OCI-LY1 (cell line): ENCODE measurements at regions not wholly inside any gene's neighbourhood (a gene's known extent, or its start where the extent isn't known, plus 50 kb on each side); places are given as distances from the start of the nearest gene placed in this dataset.

Experiments
- H2AFZ ChIP-seq: fragments of 200-600 bp; sonication (generic), shearing (Covaris generic); 2 replicates; pipeline ENCODE4 v1.6.0; 2014; ENCODE audit warnings: antibody characterized with exemption, mild to moderate bottlenecking, low read length
- H3F3A ChIP-seq: fragments of 200-600 bp; sonication (generic), shearing (Covaris generic); 2 replicates; pipeline ENCODE4 v1.6.0; 2014; ENCODE audit warnings: mild to moderate bottlenecking, antibody characterized with exemption, low read length, moderate library complexity; ENCODE audit not compliant: insufficient read depth
- H3K27ac ChIP-seq: fragments of 200-600 bp; sonication (generic); 2 replicates; pipeline ENCODE4 v1.5.1; 2014; ENCODE audit warnings: low read length, mixed run types, mild to moderate bottlenecking, low read depth; ENCODE audit not compliant: poor library complexity, severe bottlenecking
- H3K27me3 ChIP-seq: fragments of 200-600 bp; sonication (generic); 2 replicates; pipeline ENCODE4 v1.6.0; 2014; ENCODE audit warnings: antibody characterized with exemption, mild to moderate bottlenecking, low read length, moderate library complexity; ENCODE audit not compliant: insufficient read depth
- H3K36me3 ChIP-seq: fragments of 200-600 bp; sonication (generic); 2 replicates; pipeline ENCODE4 v1.6.1; 2014; ENCODE audit warnings: mild to moderate bottlenecking, antibody characterized with exemption, low read length, moderate library complexity, mixed read lengths; ENCODE audit not compliant: insufficient read depth
- H3K4me1 ChIP-seq: fragments of 200-600 bp; sonication (generic); 2 replicates; pipeline ENCODE4 v1.5.1; 2014; ENCODE audit warnings: mild to moderate bottlenecking, low read length, moderate library complexity; ENCODE audit not compliant: insufficient read depth, severe bottlenecking
- H3K4me2 ChIP-seq: fragments of 200-600 bp; sonication (generic), shearing (Covaris generic); 2 replicates; pipeline ENCODE4 v1.6.1; 2014; ENCODE audit warnings: low read length
- H3K4me3 ChIP-seq: fragments of 200-600 bp; sonication (generic); 2 replicates; pipeline ENCODE4 v1.5.1; 2014; ENCODE audit warnings: low read length, low read depth, mild to moderate bottlenecking, mixed read lengths; ENCODE audit not compliant: poor library complexity, severe bottlenecking
- H3K79me2 ChIP-seq: fragments of 200-600 bp; shearing (Covaris generic); 2 replicates; pipeline ENCODE4 v1.6.1; 2016; ENCODE audit warnings: mixed run types, low read length, mixed read lengths; ENCODE audit not compliant: insufficient read depth
- H3K9ac ChIP-seq: fragments of 200-600 bp; sonication (generic), shearing (Covaris generic); 2 replicates; pipeline ENCODE4 v1.6.1; 2014; ENCODE audit warnings: mild to moderate bottlenecking, low read length, mixed read lengths
- H3K9me2 ChIP-seq: fragments of 200-600 bp; sonication (generic), shearing (Covaris generic); 2 replicates; pipeline ENCODE4 v1.6.1; 2014; ENCODE audit warnings: low read depth, mild to moderate bottlenecking, low read length, mixed read lengths
- H3K9me3 ChIP-seq: fragments of 200-600 bp; shearing (Covaris generic); 2 replicates; pipeline ENCODE4 v1.6.1; 2014; ENCODE audit warnings: low read length, mixed read lengths
- H4K20me1 ChIP-seq: fragments of 200-600 bp; sonication (generic), shearing (Covaris generic); 2 replicates; pipeline ENCODE4 v1.6.0; 2016; ENCODE audit warnings: mild to moderate bottlenecking, low read length; ENCODE audit not compliant: insufficient read depth
- EZH2 ChIP-seq: fragments of 200-600 bp; sonication (generic), shearing (Covaris generic); IDR thresholded peaks from 2 replicates; pipeline ENCODE4 v1.8.0; 2017; ENCODE audit warnings: borderline replicate concordance, mixed run types, mild to moderate bottlenecking, antibody characterized with exemption, low read length, moderate library complexity, mixed read lengths
- TF ChIP-seq, protein P1 (sequence below): fragments of 200-600 bp; sonication (generic), shearing (Covaris generic); IDR thresholded peaks from 2 replicates; pipeline ENCODE4 v1.5.1; 2017; ENCODE audit warnings: mild to moderate bottlenecking, antibody characterized with exemption, low read length, moderate library complexity, mixed read lengths

DNA sequence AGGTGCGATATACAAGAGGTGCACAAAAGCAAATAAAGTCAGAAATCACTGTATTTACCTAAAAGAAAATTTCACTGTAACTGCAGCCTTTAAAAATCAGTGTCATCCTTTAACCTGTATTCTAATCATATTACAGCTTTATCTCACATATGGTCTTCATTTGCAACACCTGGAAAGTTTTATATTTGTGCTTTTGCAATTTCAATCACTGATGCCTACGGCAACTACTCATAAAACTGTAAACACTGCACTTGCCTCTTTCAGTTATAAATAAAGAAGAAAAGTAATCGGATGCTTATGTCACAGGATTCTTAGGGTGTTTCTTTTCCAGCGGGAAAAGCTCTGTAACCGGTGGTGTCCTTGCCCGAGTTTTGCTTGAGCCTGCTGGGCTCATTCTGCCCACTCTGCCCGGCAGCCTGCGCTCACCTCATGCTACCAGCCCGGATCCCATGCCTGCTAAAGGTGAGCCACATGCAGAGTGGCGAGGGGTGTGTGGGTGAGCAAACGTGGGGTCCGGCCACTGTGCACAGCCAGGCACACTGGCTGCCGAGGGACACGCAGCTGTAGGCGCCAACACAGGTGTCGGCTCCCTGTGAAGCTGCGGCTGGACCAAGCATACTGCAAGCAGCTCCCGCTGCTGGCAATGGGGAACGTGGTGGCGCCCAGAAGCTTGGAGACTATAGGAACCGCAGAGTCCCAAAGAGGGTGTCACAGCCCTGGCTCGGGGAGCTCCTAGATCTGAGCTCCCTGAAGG, 56.3 kb upstream of the ABCB5 start:
- Histone ChIP-seq H3K9ac (no peak overlapping the region), H2AFZ (no peak overlapping the region), H3K27me3 (no peaks in the 10 kb centered on the region), H3K36me3 (no peaks in the 10 kb centered on the region), H3K9me2 (no peaks in the 10 kb centered on the region), H3K4me3 (no peak overlapping the region), H3F3A (no peaks in the 10 kb centered on the region), H3K79me2 (no peaks in the 10 kb centered on the region), H3K4me1 (no peaks in the 10 kb centered on the region), H3K27ac (no peak overlapping the region), H3K9me3 (no peaks in the 10 kb centered on the region), H4K20me1 (no peaks in the 10 kb centered on the region), H3K4me2 (no peak overlapping the region)
- TF ChIP-seq EZH2, result no peak
- TF ChIP-seq, protein P1, sequence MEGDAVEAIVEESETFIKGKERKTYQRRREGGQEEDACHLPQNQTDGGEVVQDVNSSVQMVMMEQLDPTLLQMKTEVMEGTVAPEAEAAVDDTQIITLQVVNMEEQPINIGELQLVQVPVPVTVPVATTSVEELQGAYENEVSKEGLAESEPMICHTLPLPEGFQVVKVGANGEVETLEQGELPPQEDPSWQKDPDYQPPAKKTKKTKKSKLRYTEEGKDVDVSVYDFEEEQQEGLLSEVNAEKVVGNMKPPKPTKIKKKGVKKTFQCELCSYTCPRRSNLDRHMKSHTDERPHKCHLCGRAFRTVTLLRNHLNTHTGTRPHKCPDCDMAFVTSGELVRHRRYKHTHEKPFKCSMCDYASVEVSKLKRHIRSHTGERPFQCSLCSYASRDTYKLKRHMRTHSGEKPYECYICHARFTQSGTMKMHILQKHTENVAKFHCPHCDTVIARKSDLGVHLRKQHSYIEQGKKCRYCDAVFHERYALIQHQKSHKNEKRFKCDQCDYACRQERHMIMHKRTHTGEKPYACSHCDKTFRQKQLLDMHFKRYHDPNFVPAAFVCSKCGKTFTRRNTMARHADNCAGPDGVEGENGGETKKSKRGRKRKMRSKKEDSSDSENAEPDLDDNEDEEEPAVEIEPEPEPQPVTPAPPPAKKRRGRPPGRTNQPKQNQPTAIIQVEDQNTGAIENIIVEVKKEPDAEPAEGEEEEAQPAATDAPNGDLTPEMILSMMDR, result no peak

DNA sequence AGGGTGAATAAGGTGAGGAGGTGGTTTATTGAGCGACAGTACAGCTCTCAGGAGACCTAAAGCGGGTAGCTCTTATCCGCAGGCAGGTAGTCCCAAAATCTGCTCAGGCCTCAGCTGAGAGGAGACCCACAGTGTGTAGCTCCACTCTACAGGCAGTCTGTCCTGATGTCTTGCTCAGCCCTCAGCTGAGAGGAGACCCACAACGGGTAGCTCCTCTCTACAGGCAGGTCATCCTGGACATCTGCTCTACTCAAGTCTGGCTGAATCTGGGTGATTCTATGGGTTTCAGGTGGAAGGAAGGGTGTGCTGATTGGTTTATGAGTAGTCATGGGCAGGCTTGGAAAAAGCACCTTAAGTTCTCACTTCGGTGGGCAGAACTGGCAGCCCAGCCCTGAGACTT, 55.6 kb upstream of the ABCB5 start:
- Histone ChIP-seq H2AFZ (no peak overlapping the region), H3K79me2 (no peaks in the 10 kb centered on the region), H4K20me1 (no peaks in the 10 kb centered on the region), H3K36me3 (no peaks in the 10 kb centered on the region), H3K27ac (no peak overlapping the region), H3K9me2 (no peaks in the 10 kb centered on the region), H3K4me2 (no peak overlapping the region), H3F3A (no peaks in the 10 kb centered on the region), H3K4me1 (no peaks in the 10 kb centered on the region), H3K9ac (no peak overlapping the region), H3K4me3 (no peak overlapping the region), H3K9me3 (no peaks in the 10 kb centered on the region), H3K27me3 (no peaks in the 10 kb centered on the region)
- TF ChIP-seq, protein P1, result no peak
- TF ChIP-seq EZH2, result no peak

DNA sequence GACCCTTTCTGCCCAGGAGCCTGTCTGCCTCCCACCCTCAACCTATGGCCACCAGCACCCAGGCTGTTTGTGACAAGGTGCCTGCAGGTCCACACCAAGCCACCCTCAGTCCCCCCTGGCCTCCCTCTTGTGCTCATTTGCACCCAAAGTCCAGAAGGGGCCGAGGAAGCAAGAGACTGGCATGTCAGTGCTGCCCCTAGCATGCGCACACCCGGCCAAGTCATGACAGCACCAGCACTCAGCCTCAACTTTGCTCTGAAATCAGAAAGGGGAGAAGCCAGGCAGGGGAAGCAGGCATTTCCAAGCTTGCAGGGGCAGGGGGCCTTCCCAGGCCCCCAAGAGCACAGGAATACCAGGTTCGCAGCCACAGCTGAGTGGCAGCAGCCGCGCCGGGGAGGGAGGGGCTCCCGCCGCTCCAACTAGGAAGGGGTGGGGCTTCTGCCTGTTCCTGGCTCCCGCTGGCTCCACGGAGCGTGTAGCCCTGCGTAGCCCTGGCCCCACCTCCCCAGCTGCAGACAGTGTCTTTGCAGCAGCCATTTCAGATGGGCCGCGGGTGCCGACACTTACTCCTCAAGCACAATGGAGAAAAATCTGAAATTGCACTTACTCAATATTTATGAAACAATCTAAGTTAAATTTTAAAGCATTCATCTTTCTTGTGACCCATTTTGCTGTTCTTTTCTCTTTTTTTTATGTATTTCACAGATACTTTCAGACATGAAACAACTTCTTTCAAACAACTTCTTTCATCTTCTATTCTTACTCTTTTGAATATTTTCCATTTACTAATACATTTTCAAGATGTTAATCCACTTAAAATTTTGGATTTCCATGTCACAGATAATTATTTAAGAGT, 54.9 kb upstream of the ABCB5 start:
- H3K27me3 ChIP-seq, result no peaks in the 10 kb centered on the region
- H3K27ac ChIP-seq, result no peak overlapping the region
- H3K9me3 ChIP-seq, result no peaks in the 10 kb centered on the region
- no peaks in the 10 kb centered on the region for H3K79me2 ChIP-seq
- no peaks in the 10 kb centered on the region for H3K9me2 ChIP-seq
- H3K4me2 ChIP-seq, result no peak overlapping the region
- H3K4me1 ChIP-seq, result no peaks in the 10 kb centered on the region
- no peaks in the 10 kb centered on the region for H3F3A ChIP-seq
- no peak for TF ChIP-seq EZH2
- TF ChIP-seq, protein P1, result no peak
- H2AFZ ChIP-seq, result no peak overlapping the region
- H3K9ac ChIP-seq, result no peak overlapping the region
- H3K4me3 ChIP-seq, result no peak overlapping the region
- H3K36me3 ChIP-seq, result no peaks in the 10 kb centered on the region
- no peaks in the 10 kb centered on the region for H4K20me1 ChIP-seq
